Gastroesophageal sphincter (tissue), 4 donors: ENCODE measurements at regions not wholly inside any gene's neighbourhood (a gene's known extent, or its start where the extent isn't known, plus 50 kb on each side); places are given as distances from the start of the nearest gene placed in this dataset.

Experiments
- ATAC-seq: fragments of 150-250 bp; one replicate; pipeline ENCODE4 v1.9.1; 2016; ENCODE audit warnings: mild to moderate bottlenecking, moderate library complexity
- H3K27ac ChIP-seq, 4 donors: fragments of 200-600 bp; sonication (generic) in 3 of 4; 1 replicate in 3 of 4; 2 replicates in 1 of 4; pipeline ENCODE4 v1.5.1; 2016 to 2019
- H3K27me3 ChIP-seq: fragments of 200-600 bp; sonication (generic); one replicate; pipeline ENCODE4 v1.5.1; 2019
- H3K36me3 ChIP-seq, 2 donors: fragments of 200-600 bp; sonication (generic); one replicate each; pipeline ENCODE4 v1.5.1; 2019; ENCODE audit warnings: control low read depth in 1 of 2
- H3K4me1 ChIP-seq, 3 donors: fragments of 200-600 bp; sonication (generic); 1 replicate in 2 of 3; 2 replicates in 1 of 3; pipeline ENCODE4 v1.5.1; 2016 to 2019; ENCODE audit warnings: control low read depth in 2 of 3
- H3K4me3 ChIP-seq, 2 donors: fragments of 200-600 bp; sonication (generic); one replicate each; pipeline ENCODE4 v1.5.1; 2019; ENCODE audit warnings: mild to moderate bottlenecking in 1 of 2, moderate library complexity in 1 of 2
- H3K9me3 ChIP-seq, 3 donors: fragments of 200-600 bp; sonication (generic); one replicate each; pipeline ENCODE4 v1.5.1; 2017 to 2019; ENCODE audit warnings: control low read depth in 2 of 3
- EP300 ChIP-seq: sonication (generic); formaldehyde crosslinking; IDR thresholded peaks from one replicate; pipeline ENCODE4 v1.6.1; 2017; ENCODE audit warnings: antibody characterized with exemption, mild to moderate bottlenecking
- POLR2A ChIP-seq, 2 donors: fragments of 450-650 bp; IDR thresholded peaks; one replicate each; pipeline ENCODE4 v1.6.1; 2017; ENCODE audit warnings: antibody characterized with exemption in 2 of 2, mild to moderate bottlenecking in 2 of 2, moderate library complexity in 1 of 2
- POLR2AphosphoS5 ChIP-seq: sonication (generic); formaldehyde crosslinking; IDR thresholded peaks from one replicate; pipeline ENCODE4 v1.6.1; 2017; ENCODE audit warnings: antibody characterized with exemption
- WGBS, 2 donors: methylation state at CpG; one replicate each; pipeline ENCODE4 v1.1.5; 2018; ENCODE audit warnings: low coverage in 1 of 2; 5-methylcytosine and 5-hydroxymethylcytosine counted together
- TF ChIP-seq, protein P1 (sequence below), 4 experiments: fragments of 200-600 bp in 2 of 4; fragments of 450-650 bp in 2 of 4; sonication (generic) in 1 of 4; IDR thresholded peaks; one replicate each; pipeline ENCODE4 v1.5.1; 2017 to 2019; ENCODE audit warnings: antibody characterized with exemption in 4 of 4, mild to moderate bottlenecking in 2 of 4, moderate library complexity in 2 of 4

GRCh38 chr17:17401271-17401781 lies 75.5 kb upstream of the MED9 start:
- Histone ChIP-seq H3K27me3 (peaks cover 38% of the 10 kb centered on the region), H3K4me1 (no peaks in the 10 kb centered on the region), H3K27ac (no peak overlapping the region), H3K4me3 (no peak overlapping the region), H3K9me3 (peaks cover 0 to 4% (median 0%) of the 10 kb centered on the region in 3 donors), H3K36me3 (no peaks in the 10 kb centered on the region)
- WGBS, 2 donors, result 67 to 100% methylated on average over 1 of the region's 12 CpGs
- no peak for ATAC-seq
- TF ChIP-seq EP300 (no peak), POLR2A (IDR thresholded peaks at IDR 0.05) (no peak), POLR2AphosphoS5 (no peak)
- TF ChIP-seq, protein P1, sequence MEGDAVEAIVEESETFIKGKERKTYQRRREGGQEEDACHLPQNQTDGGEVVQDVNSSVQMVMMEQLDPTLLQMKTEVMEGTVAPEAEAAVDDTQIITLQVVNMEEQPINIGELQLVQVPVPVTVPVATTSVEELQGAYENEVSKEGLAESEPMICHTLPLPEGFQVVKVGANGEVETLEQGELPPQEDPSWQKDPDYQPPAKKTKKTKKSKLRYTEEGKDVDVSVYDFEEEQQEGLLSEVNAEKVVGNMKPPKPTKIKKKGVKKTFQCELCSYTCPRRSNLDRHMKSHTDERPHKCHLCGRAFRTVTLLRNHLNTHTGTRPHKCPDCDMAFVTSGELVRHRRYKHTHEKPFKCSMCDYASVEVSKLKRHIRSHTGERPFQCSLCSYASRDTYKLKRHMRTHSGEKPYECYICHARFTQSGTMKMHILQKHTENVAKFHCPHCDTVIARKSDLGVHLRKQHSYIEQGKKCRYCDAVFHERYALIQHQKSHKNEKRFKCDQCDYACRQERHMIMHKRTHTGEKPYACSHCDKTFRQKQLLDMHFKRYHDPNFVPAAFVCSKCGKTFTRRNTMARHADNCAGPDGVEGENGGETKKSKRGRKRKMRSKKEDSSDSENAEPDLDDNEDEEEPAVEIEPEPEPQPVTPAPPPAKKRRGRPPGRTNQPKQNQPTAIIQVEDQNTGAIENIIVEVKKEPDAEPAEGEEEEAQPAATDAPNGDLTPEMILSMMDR (IDR thresholded peaks at IDR 0.05), result no peak

DNA sequence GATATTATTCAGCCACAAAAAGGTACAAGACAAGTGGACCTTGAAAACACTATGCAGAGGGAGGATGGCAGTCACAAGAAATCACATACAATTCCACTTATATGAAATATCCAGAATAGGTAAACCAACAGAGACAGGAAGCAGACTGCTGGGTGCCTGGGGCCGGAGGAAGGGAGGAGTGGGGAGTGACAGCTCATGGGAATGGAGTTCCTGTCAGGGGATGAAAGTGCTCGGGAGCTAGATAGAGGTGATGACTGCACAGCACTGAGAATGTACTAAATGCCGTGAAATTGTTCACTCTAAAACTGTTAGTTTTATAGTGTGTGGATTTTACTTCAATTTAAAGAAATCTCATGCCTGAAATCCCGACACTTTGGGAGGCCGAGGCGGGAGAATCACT lies 74.2 kb upstream of the MED9 start:
- Histone ChIP-seq H3K27ac (no peak overlapping the region), H3K36me3 (no peaks in the 10 kb centered on the region), H3K27me3 (peaks cover 38% of the 10 kb centered on the region), H3K4me3 (no peak overlapping the region), H3K4me1 (no peaks in the 10 kb centered on the region), H3K9me3 (no peaks in the 10 kb centered on the region)
- TF ChIP-seq POLR2A (IDR thresholded peaks at IDR 0.05) (no peak), EP300 (no peak), POLR2AphosphoS5 (no peak)
- TF ChIP-seq, protein P1 (IDR thresholded peaks at IDR 0.05), result no peak
- 50 to 63% methylated on average over 3 to 6 of the region's 6 CpGs for WGBS, 2 donors
- ATAC-seq, result no peak

DNA sequence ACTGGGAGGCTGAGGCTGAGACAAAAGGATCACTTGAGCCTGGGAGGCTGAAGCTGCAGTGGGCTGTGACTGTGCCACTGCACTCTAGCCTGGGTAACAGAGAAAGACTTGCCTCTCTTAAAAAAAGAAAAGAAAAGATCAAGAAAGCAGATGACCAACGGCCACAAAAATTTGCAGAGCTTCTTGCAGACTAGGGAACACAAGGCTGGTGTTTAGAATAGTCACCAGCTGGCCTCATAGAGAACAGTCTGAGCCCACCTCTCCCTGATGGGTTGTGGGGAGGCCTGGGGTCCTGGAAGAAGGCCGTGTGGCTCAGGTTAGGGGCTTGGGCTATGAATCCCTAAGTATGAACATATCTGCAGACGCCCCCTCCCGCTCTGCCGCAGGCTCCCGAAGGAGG lies 73.7 kb upstream of the MED9 start:
- no peak for ATAC-seq
- Histone ChIP-seq H3K9me3 (no peaks in the 10 kb centered on the region), H3K4me3 (no peak overlapping the region), H3K27ac (no peak overlapping the region), H3K4me1 (no peaks in the 10 kb centered on the region), H3K27me3 (peaks cover 35% of the 10 kb centered on the region), H3K36me3 (no peaks in the 10 kb centered on the region)
- no peak for TF ChIP-seq EP300
- TF ChIP-seq POLR2A (IDR thresholded peaks at IDR 0.05), result no peak
- no peak for TF ChIP-seq POLR2AphosphoS5
- TF ChIP-seq, protein P1 (IDR thresholded peaks at IDR 0.05), result no peak
- 63% methylated on average over 6 of the region's 6 CpGs; no CpG with 5 or more reads in 1 of the 2 donors for WGBS, 2 donors

DNA sequence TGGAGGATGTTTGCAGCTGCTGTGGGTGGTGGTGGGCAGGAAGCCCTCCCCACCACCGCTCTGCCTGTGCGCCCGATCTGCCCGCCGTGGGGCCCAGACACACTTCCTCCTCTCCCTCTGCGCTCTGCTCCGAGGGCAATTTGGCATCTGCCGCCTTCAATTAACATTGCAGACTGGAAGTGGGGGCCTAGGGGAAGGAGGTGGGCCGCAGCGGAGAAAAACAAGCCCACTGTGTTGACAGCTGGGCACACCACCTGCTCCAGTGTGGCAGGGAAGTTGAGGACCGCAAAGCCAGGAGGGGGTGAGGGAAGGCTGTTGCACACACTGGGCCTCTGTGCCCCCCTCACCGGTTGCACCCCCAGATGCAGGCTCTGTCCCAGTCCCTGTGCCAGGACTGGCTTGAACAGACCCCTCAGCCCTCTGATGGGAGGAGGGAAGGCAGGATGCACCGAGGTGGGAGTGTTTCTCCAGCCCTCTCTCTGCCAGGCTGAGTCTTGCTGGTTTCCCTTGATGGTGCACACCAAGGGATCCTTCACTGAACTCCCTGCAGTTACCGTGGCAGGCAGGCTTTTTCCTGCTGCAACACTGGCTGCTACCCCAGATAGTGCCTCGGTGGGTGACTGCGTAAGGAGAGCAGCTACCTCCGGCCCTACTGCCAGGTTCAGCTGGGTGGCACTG lies 72.8 kb upstream of the MED9 start:
- Histone ChIP-seq H3K27ac (no peak overlapping the region), H3K4me1 (no peaks in the 10 kb centered on the region), H3K9me3 (no peaks in the 10 kb centered on the region), H3K36me3 (no peaks in the 10 kb centered on the region), H3K27me3 (peaks cover 33% of the 10 kb centered on the region), H3K4me3 (no peak overlapping the region)
- ATAC-seq, result no peak
- 0 to 53% methylated on average over 1 to 7 of the region's 17 CpGs for WGBS, 2 donors
- TF ChIP-seq POLR2A (IDR thresholded peaks at IDR 0.05), result no peak
- TF ChIP-seq POLR2AphosphoS5, result no peak
- TF ChIP-seq EP300, result no peak
- TF ChIP-seq, protein P1 (IDR thresholded peaks at IDR 0.05), result no peak

DNA sequence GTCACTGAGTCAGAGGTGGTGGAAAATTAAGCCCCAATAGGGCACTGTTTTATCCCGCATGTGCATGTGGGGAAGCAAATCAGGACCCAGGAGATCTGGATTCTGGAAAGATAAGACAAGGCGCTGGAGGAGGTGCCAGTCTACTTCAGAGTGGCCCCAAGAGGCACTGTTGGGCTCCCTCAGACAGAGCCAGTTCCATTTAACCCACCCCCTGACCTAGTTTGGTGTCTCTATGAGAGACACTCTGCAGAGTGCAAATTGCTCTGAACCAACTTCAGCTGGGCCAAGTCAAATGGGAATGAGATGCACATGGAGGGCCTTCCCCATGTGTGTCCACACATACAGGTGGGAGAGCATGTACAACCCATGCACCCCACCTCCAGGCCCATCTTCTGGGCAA lies 71.1 kb upstream of the MED9 start:
- 86 to 100% methylated on average over 1 to 2 of the region's 2 CpGs for WGBS, 2 donors
- H3K9me3 ChIP-seq, result no peaks in the 10 kb centered on the region
- TF ChIP-seq POLR2A (IDR thresholded peaks at IDR 0.05), result no peak
- no peak for ATAC-seq
- no peaks in the 10 kb centered on the region for H3K36me3 ChIP-seq
- H3K27me3 ChIP-seq, result peaks cover 40% of the 10 kb centered on the region
- H3K27ac ChIP-seq, result no peak overlapping the region
- H3K4me3 ChIP-seq, result no peak overlapping the region
- no peaks in the 10 kb centered on the region for H3K4me1 ChIP-seq
